ENCODE measurements at regions not wholly inside any gene's neighbourhood (a gene's known extent, or its start where the extent isn't known, plus 50 kb on each side); places are given as distances from the start of the nearest gene placed in this dataset.

DNA sequence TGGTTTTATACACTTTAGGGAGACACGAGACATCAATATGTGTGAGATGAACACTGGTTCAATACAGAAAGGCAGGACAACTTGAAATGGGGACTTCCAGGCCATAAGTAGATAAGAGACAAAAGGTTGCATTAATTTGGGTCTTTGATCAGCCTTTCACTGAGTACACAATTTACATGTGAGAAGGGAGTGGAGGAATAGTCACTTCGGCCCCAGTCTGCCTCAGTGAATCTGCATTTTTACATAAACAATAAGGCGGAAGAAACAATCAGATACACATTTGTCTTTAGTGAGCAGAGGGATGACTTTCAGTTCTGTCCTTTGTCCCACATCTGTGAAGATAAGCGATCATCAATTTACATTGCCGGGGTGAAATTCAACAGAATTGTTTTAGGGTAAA is 104.3 kb upstream of the ARL4C start:
- TF ChIP-seq, protein P1, sequence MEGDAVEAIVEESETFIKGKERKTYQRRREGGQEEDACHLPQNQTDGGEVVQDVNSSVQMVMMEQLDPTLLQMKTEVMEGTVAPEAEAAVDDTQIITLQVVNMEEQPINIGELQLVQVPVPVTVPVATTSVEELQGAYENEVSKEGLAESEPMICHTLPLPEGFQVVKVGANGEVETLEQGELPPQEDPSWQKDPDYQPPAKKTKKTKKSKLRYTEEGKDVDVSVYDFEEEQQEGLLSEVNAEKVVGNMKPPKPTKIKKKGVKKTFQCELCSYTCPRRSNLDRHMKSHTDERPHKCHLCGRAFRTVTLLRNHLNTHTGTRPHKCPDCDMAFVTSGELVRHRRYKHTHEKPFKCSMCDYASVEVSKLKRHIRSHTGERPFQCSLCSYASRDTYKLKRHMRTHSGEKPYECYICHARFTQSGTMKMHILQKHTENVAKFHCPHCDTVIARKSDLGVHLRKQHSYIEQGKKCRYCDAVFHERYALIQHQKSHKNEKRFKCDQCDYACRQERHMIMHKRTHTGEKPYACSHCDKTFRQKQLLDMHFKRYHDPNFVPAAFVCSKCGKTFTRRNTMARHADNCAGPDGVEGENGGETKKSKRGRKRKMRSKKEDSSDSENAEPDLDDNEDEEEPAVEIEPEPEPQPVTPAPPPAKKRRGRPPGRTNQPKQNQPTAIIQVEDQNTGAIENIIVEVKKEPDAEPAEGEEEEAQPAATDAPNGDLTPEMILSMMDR (conservative IDR thresholded peaks at IDR 0.05; ENCODE audit: low read depth, low read length), result no peak
- no peak for TF ChIP-seq EZH2 (IDR thresholded peaks at IDR 0.05; ENCODE audit: borderline replicate concordance, low read depth, low read length, poor library complexity, severe bottlenecking)

Measured in A673 (cell line).